KMS-11 (cell line): ENCODE measurements at regions not wholly inside any gene's neighbourhood (a gene's known extent, or its start where the extent isn't known, plus 50 kb on each side); places are given as distances from the start of the nearest gene placed in this dataset.

Experiments
- H2AFZ ChIP-seq: fragments of 200-600 bp; sonication (generic); 2 replicates; pipeline ENCODE4 v1.6.1; 2016; ENCODE audit warnings: antibody characterized with exemption, mixed run types, low read depth
- H3K27ac ChIP-seq: fragments of 200-600 bp; sonication (generic); 2 replicates; pipeline ENCODE4 v1.6.1; 2016; ENCODE audit warnings: mild to moderate bottlenecking, mixed run types
- H3K27me3 ChIP-seq: fragments of 200-600 bp; sonication (generic); 2 replicates; pipeline ENCODE4 v1.6.1; 2017; ENCODE audit warnings: mild to moderate bottlenecking, low read depth, mixed run types, moderate library complexity; ENCODE audit not compliant: insufficient read depth
- H3K36me3 ChIP-seq: fragments of 200-600 bp; sonication (generic); 2 replicates; pipeline ENCODE4 v1.6.1; 2017; ENCODE audit warnings: mild to moderate bottlenecking, mixed run types; ENCODE audit not compliant: insufficient read depth
- H3K4me1 ChIP-seq: fragments of 200-600 bp; sonication (generic); 2 replicates; pipeline ENCODE4 v1.6.1; 2016; ENCODE audit warnings: mild to moderate bottlenecking, low read depth, mixed run types; ENCODE audit not compliant: poor library complexity, severe bottlenecking
- H3K4me2 ChIP-seq: fragments of 200-600 bp; sonication (generic); 2 replicates; pipeline ENCODE4 v1.7.0; 2016; ENCODE audit warnings: mild to moderate bottlenecking, mixed run types
- H3K4me3 ChIP-seq: fragments of 200-600 bp; sonication (generic); IDR thresholded peaks from 2 replicates; pipeline ENCODE4 v1.6.1; 2017; ENCODE audit warnings: low read depth, low read length, mixed read lengths; ENCODE audit not compliant: insufficient read depth
- H3K79me2 ChIP-seq: fragments of 200-600 bp; sonication (generic); 2 replicates; pipeline ENCODE4 v1.6.1; 2016; ENCODE audit warnings: low read depth, mixed run types; ENCODE audit not compliant: insufficient read depth
- H3K9ac ChIP-seq: fragments of 200-600 bp; sonication (generic); 2 replicates; pipeline ENCODE4 v1.6.1; 2016; ENCODE audit warnings: mild to moderate bottlenecking, mixed run types
- H4K20me1 ChIP-seq: fragments of 200-600 bp; sonication (generic); 2 replicates; pipeline ENCODE4 v1.6.1; 2016; ENCODE audit warnings: mild to moderate bottlenecking, mixed run types; ENCODE audit not compliant: insufficient read depth
- TF ChIP-seq, protein P1 (sequence below): fragments of 200-600 bp; sonication (generic); conservative IDR thresholded peaks from 2 replicates; pipeline ENCODE4 v1.6.1; 2017; ENCODE audit warnings: low read depth, mild to moderate bottlenecking, antibody characterized with exemption, low read length, moderate library complexity, mixed read lengths

DNA sequence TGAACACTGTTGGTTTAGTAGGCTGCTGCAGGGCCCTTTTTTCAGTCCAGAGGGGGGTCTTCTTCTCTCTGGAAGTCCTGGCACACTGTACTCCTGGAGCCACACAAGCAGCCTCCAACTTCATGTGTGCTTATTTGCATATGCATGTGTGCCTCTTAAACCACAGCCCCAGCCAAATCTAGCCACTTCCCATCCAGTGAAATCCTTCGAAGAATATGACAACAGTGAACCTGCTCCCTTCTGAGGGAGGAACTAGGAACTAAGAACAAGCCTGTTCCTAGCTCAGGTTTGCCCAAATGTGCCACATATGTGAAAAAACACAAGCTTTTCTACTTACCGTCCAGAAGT lies 348.5 kb downstream of the FOXO1 start:
- no peaks in the 10 kb centered on the region for H3K36me3 ChIP-seq
- H3K4me2 ChIP-seq, result no peak overlapping the region
- no peak overlapping the region for H3K27ac ChIP-seq
- H4K20me1 ChIP-seq, result no peaks in the 10 kb centered on the region
- no peaks in the 10 kb centered on the region for H3K79me2 ChIP-seq
- no peaks in the 10 kb centered on the region for H3K27me3 ChIP-seq
- H3K4me1 ChIP-seq, result no peaks in the 10 kb centered on the region
- H3K9ac ChIP-seq, result no peak overlapping the region
- no peak overlapping the region for H2AFZ ChIP-seq
- TF ChIP-seq, protein P1, sequence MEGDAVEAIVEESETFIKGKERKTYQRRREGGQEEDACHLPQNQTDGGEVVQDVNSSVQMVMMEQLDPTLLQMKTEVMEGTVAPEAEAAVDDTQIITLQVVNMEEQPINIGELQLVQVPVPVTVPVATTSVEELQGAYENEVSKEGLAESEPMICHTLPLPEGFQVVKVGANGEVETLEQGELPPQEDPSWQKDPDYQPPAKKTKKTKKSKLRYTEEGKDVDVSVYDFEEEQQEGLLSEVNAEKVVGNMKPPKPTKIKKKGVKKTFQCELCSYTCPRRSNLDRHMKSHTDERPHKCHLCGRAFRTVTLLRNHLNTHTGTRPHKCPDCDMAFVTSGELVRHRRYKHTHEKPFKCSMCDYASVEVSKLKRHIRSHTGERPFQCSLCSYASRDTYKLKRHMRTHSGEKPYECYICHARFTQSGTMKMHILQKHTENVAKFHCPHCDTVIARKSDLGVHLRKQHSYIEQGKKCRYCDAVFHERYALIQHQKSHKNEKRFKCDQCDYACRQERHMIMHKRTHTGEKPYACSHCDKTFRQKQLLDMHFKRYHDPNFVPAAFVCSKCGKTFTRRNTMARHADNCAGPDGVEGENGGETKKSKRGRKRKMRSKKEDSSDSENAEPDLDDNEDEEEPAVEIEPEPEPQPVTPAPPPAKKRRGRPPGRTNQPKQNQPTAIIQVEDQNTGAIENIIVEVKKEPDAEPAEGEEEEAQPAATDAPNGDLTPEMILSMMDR, result no peak
- no peak overlapping the region for H3K4me3 ChIP-seq

DNA sequence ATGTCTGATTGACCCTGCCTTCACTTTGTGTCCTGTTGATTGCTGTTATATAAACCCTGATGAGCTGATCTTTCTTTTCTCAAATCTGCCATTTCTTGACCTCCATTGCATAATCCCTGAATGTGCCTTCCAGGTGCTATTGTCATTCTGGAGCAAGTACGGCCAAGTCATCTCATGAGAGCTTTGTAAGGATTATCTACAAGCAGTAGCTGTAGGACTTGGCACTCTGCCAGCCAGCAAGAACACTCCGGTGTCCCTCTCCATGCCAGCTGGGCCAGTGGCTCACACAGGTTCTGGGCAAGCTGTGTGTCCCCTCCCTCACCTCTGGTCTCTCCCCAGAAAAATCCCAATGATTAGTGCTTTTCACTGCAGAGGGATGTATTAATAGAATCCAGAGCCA lies 348.1 kb downstream of the FOXO1 start:
- Histone ChIP-seq H3K4me1 (no peaks in the 10 kb centered on the region), H3K9ac (no peak overlapping the region), H3K4me3 (no peak overlapping the region), H2AFZ (no peak overlapping the region), H3K27ac (no peak overlapping the region), H3K79me2 (no peaks in the 10 kb centered on the region), H3K36me3 (no peaks in the 10 kb centered on the region), H3K4me2 (no peak overlapping the region), H4K20me1 (no peaks in the 10 kb centered on the region), H3K27me3 (no peaks in the 10 kb centered on the region)
- TF ChIP-seq, protein P1, result no peak

DNA sequence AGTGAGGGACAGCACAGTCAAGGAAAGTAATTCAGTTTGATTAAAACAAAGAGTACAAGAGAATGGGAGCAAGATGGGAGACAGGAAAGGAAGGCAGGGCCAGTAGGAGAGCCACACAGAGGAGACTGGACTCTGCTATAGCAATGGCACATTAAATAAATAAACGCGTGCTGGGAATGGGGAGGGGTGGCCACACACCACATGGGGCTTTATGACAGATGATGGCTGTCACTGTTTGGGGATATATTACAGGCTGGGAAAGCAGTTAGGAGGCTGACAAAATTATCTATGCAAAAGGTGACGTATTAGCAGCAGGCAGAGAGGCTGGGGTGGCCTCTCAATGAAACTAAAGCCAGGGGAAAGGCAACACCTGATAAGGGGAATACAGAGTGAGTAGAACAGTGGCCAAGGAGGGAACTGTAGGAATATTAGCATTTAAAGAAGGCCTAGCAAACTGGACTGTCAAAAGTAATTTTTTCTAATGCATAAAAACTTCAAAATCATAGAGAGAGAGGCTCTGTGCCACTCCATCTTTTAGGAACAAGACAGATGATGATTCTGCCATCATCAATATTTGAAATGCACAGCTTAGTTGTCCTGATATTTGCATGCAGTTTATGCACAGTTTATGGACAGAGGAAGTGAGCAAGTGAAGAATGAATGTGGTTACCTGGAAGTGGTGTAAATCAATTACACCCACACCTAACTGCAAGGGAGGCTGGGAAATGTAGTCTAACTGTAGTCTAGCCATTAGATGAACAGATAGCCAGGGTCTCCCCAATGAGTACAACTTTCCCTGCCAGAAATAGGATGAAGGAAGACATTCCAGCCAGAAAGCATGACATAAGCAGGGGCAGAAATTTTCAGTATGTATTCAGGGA lies 346.5 kb downstream of the FOXO1 start:
- TF ChIP-seq, protein P1, result no peak
- Histone ChIP-seq H3K9ac (no peak overlapping the region), H3K79me2 (no peaks in the 10 kb centered on the region), H3K27ac (no peak overlapping the region), H3K27me3 (no peaks in the 10 kb centered on the region), H3K4me3 (no peak overlapping the region), H3K36me3 (no peaks in the 10 kb centered on the region), H2AFZ (no peak overlapping the region), H4K20me1 (no peaks in the 10 kb centered on the region), H3K4me2 (no peak overlapping the region), H3K4me1 (no peaks in the 10 kb centered on the region)

DNA sequence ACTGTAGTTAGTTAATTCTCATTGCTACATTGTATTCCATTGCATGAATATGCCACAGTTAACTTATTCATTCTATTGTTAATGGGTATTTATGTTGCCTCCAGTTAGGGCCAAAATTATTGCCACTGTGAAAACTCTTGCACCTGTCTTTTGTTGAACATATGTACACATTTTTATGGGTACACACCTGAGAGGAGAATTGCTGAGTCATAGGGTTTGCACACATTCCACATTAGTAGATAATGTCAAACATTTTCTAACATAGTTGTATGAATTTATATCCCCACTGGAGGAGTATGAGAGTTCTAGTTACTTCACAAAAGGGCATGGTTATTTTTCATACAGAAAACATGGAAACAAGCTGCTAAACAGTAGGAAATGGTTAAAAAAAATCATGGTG lies 338.4 kb downstream of the FOXO1 start:
- H3K27me3 ChIP-seq, result no peaks in the 10 kb centered on the region
- no peaks in the 10 kb centered on the region for H3K4me1 ChIP-seq
- no peaks in the 10 kb centered on the region for H3K79me2 ChIP-seq
- no peaks in the 10 kb centered on the region for H3K36me3 ChIP-seq
- no peak overlapping the region for H3K4me2 ChIP-seq
- no peaks in the 10 kb centered on the region for H4K20me1 ChIP-seq
- no peak overlapping the region for H3K27ac ChIP-seq
- no peak overlapping the region for H2AFZ ChIP-seq
- H3K9ac ChIP-seq, result no peak overlapping the region
- TF ChIP-seq, protein P1, result no peak
- H3K4me3 ChIP-seq, result no peak overlapping the region
